RCC 7860 (cell line): ENCODE measurements at regions not wholly inside any gene's neighbourhood (a gene's known extent, or its start where the extent isn't known, plus 50 kb on each side); places are given as distances from the start of the nearest gene placed in this dataset.

Experiments
- DNase-seq: peaks from one replicate; pipeline ENCODE4 v3.0.0-alpha.2; 2015; ENCODE audit warnings: low spot score
- FAIRE-seq: peaks from 2 replicates; lab custom pipeline; 2012; peaks lifted over from hg19 to GRCh38; lab: Jason Lieb, UNC

DNA sequence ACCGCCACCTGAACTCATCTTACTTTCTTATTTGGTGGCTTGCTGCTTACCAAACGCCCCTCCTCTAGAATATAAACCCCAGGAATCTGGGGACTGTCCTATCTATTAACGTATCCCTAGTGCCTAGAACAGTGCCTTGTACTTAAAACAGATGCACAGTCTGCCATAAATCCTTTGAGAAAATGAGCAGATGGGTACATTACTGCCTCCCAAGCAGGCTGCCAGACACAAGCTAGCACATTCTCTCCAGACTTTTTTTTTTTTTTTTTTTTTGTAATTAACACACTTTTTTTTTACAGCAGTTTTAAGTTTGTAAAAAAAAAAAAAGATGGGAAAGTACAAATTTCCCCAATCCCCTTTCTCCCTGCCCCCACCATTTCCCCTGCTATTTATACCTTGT is 57.3 kb upstream of the RPL38 start:
- no peak for FAIRE-seq

GRCh38 chr17:74147056-74147835 is 56.2 kb upstream of the RPL38 start:
- FAIRE-seq (no peak), DNase-seq (no peak)

More for the DNA sequence above, 57.3 kb upstream of the RPL38 start:
- DNase-seq = no peak

DNA sequence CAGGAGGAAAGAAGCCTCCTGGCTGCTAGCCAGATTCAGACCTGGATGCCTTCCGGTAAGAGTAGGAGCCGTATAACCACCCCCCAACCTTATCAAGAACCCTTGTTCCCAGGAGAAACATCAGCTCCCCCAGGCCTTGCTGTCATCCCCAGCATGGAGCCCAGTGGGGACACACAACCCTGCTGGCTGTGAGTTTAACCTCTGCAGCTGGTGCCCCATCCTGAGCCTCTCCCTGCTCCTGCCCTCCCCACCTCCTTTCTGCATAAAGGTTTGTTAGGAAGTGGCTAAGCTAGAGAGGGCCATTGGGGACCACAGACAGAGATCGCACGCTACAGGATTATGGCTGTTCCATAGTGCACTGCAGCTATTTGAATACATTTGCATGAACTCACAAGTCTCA is 55.5 kb upstream of the RPL38 start:
- no peak for DNase-seq
- no peak for FAIRE-seq

- FAIRE-seq (no peak), DNase-seq (no peak)
These were observed 55.0 kb upstream of the RPL38 start for GRCh38 chr17:74148446-74148845.

DNA sequence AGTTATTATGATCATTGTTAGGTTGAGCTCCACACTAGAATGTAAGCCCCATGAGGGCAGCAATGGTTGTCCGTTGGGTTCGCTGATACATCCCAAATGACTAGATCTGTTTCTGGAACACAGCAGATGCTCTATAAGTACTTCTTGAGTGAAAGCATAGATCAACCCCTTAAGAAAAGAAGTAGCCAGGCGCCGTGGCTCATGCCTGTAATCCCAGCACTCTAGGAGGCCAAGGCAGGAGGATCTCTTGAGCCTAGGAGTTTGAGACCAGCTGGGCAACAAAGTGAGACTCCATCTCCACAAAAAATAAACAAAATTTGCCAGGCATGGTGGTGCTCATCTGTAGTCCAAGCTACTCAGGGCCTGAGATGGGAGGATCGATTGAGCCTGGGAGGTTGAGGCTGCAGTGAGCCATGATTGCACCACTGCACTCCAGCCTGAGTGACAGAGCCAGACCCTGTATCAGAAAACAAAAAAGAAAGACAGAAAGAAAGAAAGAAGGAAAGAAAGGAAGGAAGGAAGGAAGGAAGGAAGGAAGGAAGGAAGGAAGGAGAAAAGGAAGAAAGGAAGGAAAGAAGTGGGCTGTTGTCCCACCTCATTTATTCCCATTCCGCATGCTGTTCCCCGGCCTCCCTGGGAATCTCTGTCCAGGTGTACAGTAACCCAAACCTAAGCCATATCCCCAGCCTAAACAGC is 54.4 kb upstream of the RPL38 start:
- FAIRE-seq (no peak), DNase-seq (no peak)

GRCh38 chr17:74149597-74150427 is 53.7 kb upstream of the RPL38 start:
- FAIRE-seq (no peak), DNase-seq (no peak)

GRCh38 chr17:74150428-74151025 is 53.0 kb upstream of the RPL38 start:
- DNase-seq (no peak), FAIRE-seq (no peak)

- DNase-seq (no peak), FAIRE-seq (no peak)
These were observed 51.7 kb upstream of the RPL38 start for GRCh38 chr17:74151551-74152315.

DNA sequence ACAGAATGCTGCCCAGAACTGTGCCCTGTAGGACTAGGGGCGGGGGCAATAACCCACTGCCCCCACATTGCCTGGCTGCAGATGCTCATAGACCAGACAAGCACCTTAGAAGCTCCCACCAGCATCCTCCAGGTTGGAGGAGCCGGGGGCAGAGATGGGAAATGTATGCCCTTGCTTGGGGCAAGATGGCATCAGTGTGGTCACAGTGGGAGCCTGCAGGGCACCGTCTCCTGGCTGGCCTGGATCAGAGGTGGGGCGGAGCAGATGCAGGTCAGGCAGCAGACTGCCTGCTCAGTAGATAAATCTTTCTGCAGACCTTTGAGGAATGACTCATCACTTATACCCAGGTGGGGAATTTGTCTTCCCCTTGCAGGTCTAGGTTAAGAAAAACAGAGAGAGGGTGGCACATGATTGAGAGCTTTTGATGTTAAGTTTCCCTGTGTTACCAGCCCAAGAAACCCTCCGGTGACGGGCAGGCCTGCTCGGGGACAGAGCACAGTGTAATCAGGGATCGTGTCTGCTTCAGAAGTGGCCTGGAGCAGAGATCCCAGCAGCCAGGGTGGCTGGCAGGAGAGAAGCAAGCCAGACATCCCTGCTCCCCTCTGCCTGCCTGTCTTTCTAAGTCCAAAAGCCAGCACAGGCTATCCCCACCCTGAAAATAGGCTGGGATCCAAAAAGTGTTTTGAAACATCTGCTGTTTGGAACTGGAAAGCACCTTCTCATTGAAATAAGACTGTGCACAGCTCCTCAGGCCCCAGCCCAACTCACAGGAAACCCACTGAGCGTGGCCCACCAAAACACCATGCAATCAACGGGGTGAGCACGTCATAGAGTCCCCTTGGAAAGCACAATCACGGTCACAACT is 50.7 kb upstream of the RPL38 start:
- FAIRE-seq (no peak), DNase-seq (no peak)

DNA sequence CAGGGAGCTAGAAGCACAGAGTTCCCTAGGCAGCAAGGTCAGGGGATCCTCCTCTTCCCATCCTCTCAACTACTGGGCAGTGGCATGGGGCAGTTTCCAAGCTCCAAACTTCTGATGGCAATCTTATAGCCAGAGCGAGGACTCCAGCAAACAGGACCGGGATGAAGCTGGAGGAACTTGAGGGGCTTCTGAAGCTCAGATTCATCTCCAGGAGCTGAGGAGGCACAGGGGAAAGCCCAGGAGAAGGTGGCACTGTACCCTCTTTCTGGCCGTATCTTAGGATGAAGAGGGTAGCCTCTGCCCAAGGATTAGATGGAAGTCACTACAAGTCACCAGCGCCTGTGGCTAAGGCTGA is 50.0 kb upstream of the RPL38 start:
- DNase-seq = no peak

More for the DNA sequence above, 50.0 kb upstream of the RPL38 start:
- no peak for FAIRE-seq
